K562 (cell line): ENCODE measurements at regions not wholly inside any gene's neighbourhood (a gene's known extent, or its start where the extent isn't known, plus 50 kb on each side); places are given as distances from the start of the nearest gene placed in this dataset.

Source experiments
- ATAC-seq: fragments of 200-7000 bp; cut with Tn5 transposase; 3 replicates; pipeline ENCODE4 v1.9.1; 2020; ENCODE audit warnings: moderate library complexity
- BruUV-seq: library from RNA; stranded (reverse); fragments of 400-500 nt; replicated peaks from 2 replicates; lab custom pipeline; 2021; lab: Mats Ljungman, UMichigan
- CTCF ChIA-PET: fragments of 300-600 bp; formaldehyde crosslinking; extraction: SDS; loops from one replicate; lab custom pipeline; 2021; ENCODE audit warnings: low intra/inter-chr PET ratio; lab: Yijun Ruan, JAX
- POLR2A ChIA-PET: fragments of 300-600, 350-650 bp; sonication (Branson Sonifier 250); formaldehyde crosslinking; extraction: SDS; loops from one replicate; lab custom pipeline; 2021; ENCODE audit warnings: antibody characterized with exemption, inconsistent platforms; lab: Yijun Ruan, JAX
- DNase-seq, 4 experiments: peaks; one replicate each; pipeline versions ENCODE4 v3.0.0 to v3.0.0-alpha.2; 2011 to 2018; ENCODE audit warnings: low spot score in 3 of 4, mixed read lengths in 3 of 4; ENCODE audit errors: extremely low read depth in 1 of 4
- FAIRE-seq: peaks from 2 replicates; lab custom pipeline; 2011; peaks lifted over from hg19 to GRCh38; lab: Jason Lieb, UNC
- H2AFZ ChIP-seq: 2 replicates; pipeline ENCODE4 v1.6.0; 2011; ENCODE audit warnings: low read depth, low read length, control low read depth, inconsistent platforms
- H3K27ac ChIP-seq: fragments of 200-600 bp; 3 replicates; pipeline ENCODE4 v1.8.0; 2011; ENCODE audit warnings: low read depth, mild to moderate bottlenecking, control low read depth, inconsistent platforms, low read length, moderate library complexity, mixed read lengths; ENCODE audit errors: extremely low read depth
- H3K27me3 ChIP-seq, 2 experiments: fragments of 300-600 bp in 1 of 2; 2 replicates in 1 of 2; 3 replicates in 1 of 2; pipeline versions ENCODE4 v1.6.0 to v1.8.0; 2011; ENCODE audit warnings: inconsistent platforms in 2 of 2, low read length in 2 of 2, mild to moderate bottlenecking in 1 of 2, mixed read lengths in 1 of 2, moderate library complexity in 1 of 2; ENCODE audit not compliant: control insufficient read depth in 2 of 2, insufficient read depth in 2 of 2
- H3K36me3 ChIP-seq: fragments of 300-600 bp; 3 replicates; pipeline ENCODE4 v1.8.0; 2011; ENCODE audit warnings: mild to moderate bottlenecking, low read length, inconsistent platforms; ENCODE audit not compliant: control insufficient read depth, insufficient read depth
- H3K4me1 ChIP-seq, 2 experiments: fragments of 200-600 bp in 1 of 2; replicated peaks in 1 of 2; 2 replicates in 1 of 2; 3 replicates in 1 of 2; pipeline versions ENCODE4 v1.5.1 to v1.8.0; 2011; ENCODE audit warnings: inconsistent platforms in 2 of 2, low read length in 2 of 2, mild to moderate bottlenecking in 1 of 2, mixed read lengths in 1 of 2, moderate library complexity in 1 of 2; ENCODE audit not compliant: control insufficient read depth in 2 of 2, insufficient read depth in 2 of 2
- H3K4me2 ChIP-seq: 2 replicates; pipeline ENCODE4 v1.6.1; 2011; ENCODE audit warnings: low read length, control low read depth, inconsistent platforms, mixed read lengths; ENCODE audit not compliant: insufficient read depth
- H3K4me3 ChIP-seq: fragments of 200-600 bp; sonication (generic), shearing (Covaris generic); 2 replicates; pipeline ENCODE4 v1.5.1; 2016; ENCODE audit warnings: control low read depth, inconsistent platforms
- H3K79me2 ChIP-seq: fragments of 200-600 bp; 3 replicates; pipeline ENCODE4 v1.8.0; 2011; ENCODE audit warnings: low read length, inconsistent platforms; ENCODE audit not compliant: control insufficient read depth, insufficient read depth
- H3K9ac ChIP-seq, 2 experiments: 2 replicates each; pipeline versions ENCODE4 v1.6.0 to v1.6.1; 2011; ENCODE audit warnings: low read depth in 2 of 2, low read length in 2 of 2, control low read depth in 1 of 2, inconsistent platforms in 1 of 2, mild to moderate bottlenecking in 1 of 2, mixed read lengths in 1 of 2; ENCODE audit not compliant: insufficient read depth in 1 of 2
- H3K9me1 ChIP-seq: one replicate; pipeline ENCODE4 v1.6.0; 2011; ENCODE audit warnings: inconsistent platforms, mild to moderate bottlenecking, low read length, moderate library complexity; ENCODE audit not compliant: control insufficient read depth, insufficient read depth
- H3K9me3 ChIP-seq: replicated peaks from 2 replicates; pipeline ENCODE4 v1.5.1; 2011; ENCODE audit warnings: low read depth, low read length, inconsistent platforms; ENCODE audit not compliant: control insufficient read depth, insufficient read depth
- H4K20me1 ChIP-seq: replicated peaks from 2 replicates; pipeline ENCODE4 v1.6.1; 2011; ENCODE audit warnings: low read length, inconsistent platforms, mixed read lengths; ENCODE audit not compliant: control insufficient read depth, insufficient read depth
- ARID2 ChIP-seq: fragments of 450-650 bp; IDR thresholded peaks from 2 replicates; pipeline ENCODE4 v1.6.1; 2017; ENCODE audit warnings: antibody characterized with exemption, mild to moderate bottlenecking
- BCL6 ChIP-seq: fragments of 250-450 bp; sonication (Bioruptor Pico); IDR thresholded peaks from 2 replicates; pipeline ENCODE4 v1.4.0; 2020
- GTF2E2 ChIP-seq: fragments of 200-800 bp; sonication (Bioruptor generic); IDR thresholded peaks from 2 replicates; pipeline ENCODE4 v1.6.1; 2016; ENCODE audit warnings: missing genetic modification characterization, missing compliant biosample characterization
- ILF3 ChIP-seq: fragments of 450-650 bp; IDR thresholded peaks from 2 replicates; pipeline ENCODE4 v1.6.1; 2018; ENCODE audit warnings: antibody characterized with exemption, mild to moderate bottlenecking, moderate library complexity, borderline replicate concordance
- JUNB ChIP-seq: fragments of 450-650 bp; formaldehyde crosslinking; conservative IDR thresholded peaks from 2 replicates; pipeline ENCODE4 v1.4.0; 2020; ENCODE audit warnings: mild to moderate bottlenecking
- MAZ ChIP-seq, 2 experiments: fragments of 450-650 bp in 1 of 2; sonication (generic) in 1 of 2; formaldehyde crosslinking; IDR thresholded peaks in 1 of 2; conservative IDR thresholded peaks in 1 of 2; 2 replicates each; pipeline versions ENCODE4 v1.4.0 to v1.5.0; 2020; ENCODE audit warnings: mild to moderate bottlenecking in 1 of 2, missing genetic modification reagents in 1 of 2
- SMAD3 ChIP-seq: fragments of 450-650 bp; formaldehyde crosslinking; conservative IDR thresholded peaks from 2 replicates; pipeline ENCODE4 v1.4.0; 2020; ENCODE audit warnings: mild to moderate bottlenecking
- TEAD1 ChIP-seq, 2 experiments: fragments of 450-650 bp in 1 of 2; sonication (generic) in 1 of 2; formaldehyde crosslinking; IDR thresholded peaks; 2 replicates each; pipeline versions ENCODE4 v1.4.0 to v1.8.0; 2020 to 2022; ENCODE audit warnings: mild to moderate bottlenecking in 2 of 2, missing genetic modification reagents in 1 of 2
- ZNF140 ChIP-seq: fragments of 250-450 bp; sonication (Bioruptor Pico); IDR thresholded peaks from 2 replicates; pipeline ENCODE4 v1.8.0; 2021; ENCODE audit warnings: moderate library complexity, mild to moderate bottlenecking, inconsistent platforms
- ZNF239 ChIP-seq: fragments of 250-450 bp; sonication (Bioruptor Pico); IDR thresholded peaks from 2 replicates; pipeline ENCODE4 v1.4.0; 2020; ENCODE audit warnings: mild to moderate bottlenecking
- WGBS: fragments of 100-300 bp; shearing (Covaris generic); methylation state at CpG from one replicate; pipeline ENCODE4 v1.1.6; 2016; ENCODE audit warnings: low coverage, mixed read lengths; ENCODE audit not compliant: insufficient coverage; ENCODE audit errors: missing lambda C conversion rate; 5-methylcytosine and 5-hydroxymethylcytosine counted together
- in situ Hi-C: fragments of 300-500 bp; cut with MboI; formaldehyde crosslinking; loops from 4 replicates; pipeline ENCODE4 v1.15.0; 2018; ENCODE audit warnings: inconsistent platforms, mixed read lengths
- intact Hi-C: fragments of 100-400 bp; cut with micrococcal nuclease; formaldehyde crosslinking; loops from 2 replicates; pipeline ENCODE4 v1.14.2; 2022
- TF ChIP-seq, protein P1 (sequence below): sonication (generic); formaldehyde crosslinking; IDR thresholded peaks from 2 replicates; pipeline ENCODE4 v1.8.0; 2022; ENCODE audit warnings: missing genetic modification reagents, mild to moderate bottlenecking, moderate library complexity, borderline replicate concordance
- TF ChIP-seq, protein P2 (sequence below), 2 experiments: IDR thresholded peaks; 2 replicates each; pipeline ENCODE4 v1.6.1; 2011; ENCODE audit warnings: borderline replicate concordance in 1 of 2, control low read depth in 1 of 2, low read depth in 1 of 2, low read length in 1 of 2, mild to moderate bottlenecking in 1 of 2, mixed read lengths in 1 of 2, moderate library complexity in 1 of 2; ENCODE audit not compliant: insufficient read depth in 1 of 2, insufficient read length in 1 of 2, poor library complexity in 1 of 2, severe bottlenecking in 1 of 2; ENCODE audit errors: extremely low read depth in 1 of 2

DNA sequence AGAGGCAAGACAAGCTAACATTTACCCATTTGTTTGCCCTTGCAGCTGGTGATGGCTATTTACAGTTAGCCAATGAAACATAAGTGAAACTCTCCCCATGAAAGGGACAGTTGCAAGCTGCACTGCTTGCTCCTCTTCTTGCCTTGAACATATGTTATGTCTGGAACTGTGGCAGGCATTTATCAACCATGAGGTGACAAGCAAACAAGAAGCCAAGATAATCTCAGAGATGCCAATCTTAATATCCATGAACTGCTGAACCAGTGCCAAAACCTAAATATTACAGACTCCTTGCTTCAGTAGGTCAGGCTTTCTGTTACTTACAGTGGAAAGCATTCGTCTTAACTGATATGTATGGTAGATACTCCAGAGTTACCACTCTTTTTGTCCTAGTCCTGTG lies 133.4 kb downstream of the ACTBL2 start:
- Histone ChIP-seq H3K9me3 (no peaks in the 10 kb centered on the region), H3K4me2 (no peak overlapping the region), H3K4me3 (no peak overlapping the region), H2AFZ (no peak overlapping the region), H4K20me1 (no peaks in the 10 kb centered on the region), H3K9ac (no peak overlapping the region), H3K36me3 (no peaks in the 10 kb centered on the region), H3K4me1 (no peaks in the 10 kb centered on the region), H3K27me3 (no peaks in the 10 kb centered on the region), H3K9me1 (no peaks in the 10 kb centered on the region), H3K27ac (no peak overlapping the region), H3K79me2 (no peaks in the 10 kb centered on the region)
- no TSS peak for BruUV-seq
- in situ Hi-C loops = no loop called here
- DNase-seq = no peak
- no peak for TF ChIP-seq JUNB (CRISPR knock-in tag)
- TF ChIP-seq ZNF239 (CRISPR knock-in tag) = no peak
- TF ChIP-seq SMAD3 (CRISPR knock-in tag) = no peak
- TF ChIP-seq MAZ (CRISPR knock-in tag; conservative IDR thresholded peaks at IDR 0.05 in 1 of 2, IDR thresholded peaks at IDR 0.05 in 1 of 2) = no peak
- TF ChIP-seq ARID2 = no peak
- TF ChIP-seq BCL6 = no peak
- TF ChIP-seq, protein P1, sequence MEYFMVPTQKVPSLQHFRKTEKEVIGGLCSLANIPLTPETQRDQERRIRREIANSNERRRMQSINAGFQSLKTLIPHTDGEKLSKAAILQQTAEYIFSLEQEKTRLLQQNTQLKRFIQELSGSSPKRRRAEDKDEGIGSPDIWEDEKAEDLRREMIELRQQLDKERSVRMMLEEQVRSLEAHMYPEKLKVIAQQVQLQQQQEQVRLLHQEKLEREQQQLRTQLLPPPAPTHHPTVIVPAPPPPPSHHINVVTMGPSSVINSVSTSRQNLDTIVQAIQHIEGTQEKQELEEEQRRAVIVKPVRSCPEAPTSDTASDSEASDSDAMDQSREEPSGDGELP (CRISPR knock-in tag) = no peak
- no peak for TF ChIP-seq TEAD1 (CRISPR knock-in tag; IDR thresholded peaks at IDR 0.05)
- TF ChIP-seq GTF2E2 (tag) = no peak
- no peak for TF ChIP-seq ZNF140 (CRISPR knock-in tag)
- no peak for TF ChIP-seq ILF3
- TF ChIP-seq, protein P2, sequence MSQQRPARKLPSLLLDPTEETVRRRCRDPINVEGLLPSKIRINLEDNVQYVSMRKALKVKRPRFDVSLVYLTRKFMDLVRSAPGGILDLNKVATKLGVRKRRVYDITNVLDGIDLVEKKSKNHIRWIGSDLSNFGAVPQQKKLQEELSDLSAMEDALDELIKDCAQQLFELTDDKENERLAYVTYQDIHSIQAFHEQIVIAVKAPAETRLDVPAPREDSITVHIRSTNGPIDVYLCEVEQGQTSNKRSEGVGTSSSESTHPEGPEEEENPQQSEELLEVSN (IDR thresholded peaks at IDR 0.05; ENCODE audit: borderline replicate concordance in 1 of 2, extremely low read depth in 1 of 2, insufficient read depth in 1 of 2, insufficient read length in 1 of 2, low read depth in 1 of 2, low read length in 1 of 2, poor library complexity in 1 of 2, severe bottlenecking in 1 of 2) = no peak
- ChIA-PET POLR2A (interaction anchor here (0.8 kb wide), 1 partner anchor 10 kb away, joined by 3 read pairs; no protein-coding TSS in a partner anchor), CTCF (no interaction called here)
- no peak for ATAC-seq
- WGBS = 0% methylated on average over 1 of the region's 1 CpG
- intact Hi-C loops = no loop called here
- no peak for FAIRE-seq
